ENCODE measurements at regions not wholly inside any gene's neighbourhood (a gene's known extent, or its start where the extent isn't known, plus 50 kb on each side); places are given as distances from the start of the nearest gene placed in this dataset.

- intact Hi-C loops (cut with micrococcal nuclease; ENCODE audit: unreplicated experiment) = no loop called here
These were observed 157.1 kb downstream of the FTCDNL1 start for GRCh38 chr2:199693861-199694260.

GRCh38 chr2:199692489-199692888, 158.5 kb downstream of the FTCDNL1 start:
- H3K4me2 ChIP-seq (ENCODE audit: low read depth, low read length) = no peak overlapping the region
- H3K9me3 ChIP-seq (ENCODE audit: low read length) = no peaks in the 10 kb centered on the region
- in situ Hi-C loops (cut with HindIII; ENCODE audit: extremely low pct_ligation_motif_present, low pct_unique_long_range_greater_than_20kb) = no loop called here
- ChIA-PET POLR2A (no interaction called here), CTCF (ENCODE audit: low intra/inter-chr PET ratio, low total read pairs) (no interaction called here)
- no peaks in the 10 kb centered on the region for H3K4me1 ChIP-seq (ENCODE audit: insufficient read depth, low read length)
- no peaks in the 10 kb centered on the region for H3K27me3 ChIP-seq (ENCODE audit: control insufficient read depth in 1 of 2, insufficient read depth in 2 of 2, low read length in 2 of 2)
- H3K79me2 ChIP-seq (ENCODE audit: insufficient read depth, low read length) = no peaks in the 10 kb centered on the region
- DNase-seq (ENCODE audit: low spot score) (peak; percentile 30), ATAC-seq (peak; percentile 63), FAIRE-seq (no peak)
- H3K9ac ChIP-seq (ENCODE audit: insufficient read depth, low read depth, low read length) = no peak overlapping the region
- no peak overlapping the region for H3K4me3 ChIP-seq (replicated peaks in 1 of 3; ENCODE audit: insufficient read depth in 1 of 3, low read depth in 2 of 3, low read length in 3 of 3)
- 51% methylated on average over 3 of the region's 3 CpGs for WGBS (ENCODE audit: low lambda C conversion rate)
- no peak overlapping the region for H2AFZ ChIP-seq (ENCODE audit: low read length)
- TF ChIP-seq GLI4 (CRISPR knock-in tag; IDR thresholded peaks at IDR 0.05; ENCODE audit: borderline replicate concordance) (no peak), BCL6 (CRISPR knock-in tag; IDR thresholded peaks at IDR 0.05) (no peak)
- H3K27ac ChIP-seq (ENCODE audit: extremely low read length, insufficient read depth, low read length) = no peak overlapping the region
- no peaks in the 10 kb centered on the region for H4K20me1 ChIP-seq (ENCODE audit: insufficient read depth, low read length)
- no TSS peak for BruUV-seq (replicated peaks)
- no peaks in the 10 kb centered on the region for H3K36me3 ChIP-seq (replicated peaks in 1 of 2; ENCODE audit: control insufficient read depth in 1 of 2, insufficient read depth in 2 of 2, low read length in 2 of 2)
- intact Hi-C loops (cut with micrococcal nuclease; ENCODE audit: unreplicated experiment) = no loop called here

More at GRCh38 chr2:199693861-199694260, 157.1 kb downstream of the FTCDNL1 start:
- BruUV-seq (replicated peaks) = no TSS peak
- no peak for TF ChIP-seq SOX13 (IDR thresholded peaks at IDR 0.05)
- no peak for TF ChIP-seq SOX13 (CRISPR knock-in tag; conservative IDR thresholded peaks at IDR 0.05 in 1 of 2, IDR thresholded peaks at IDR 0.05 in 1 of 2)
- no peak for TF ChIP-seq HDAC2 (CRISPR knock-in tag; IDR thresholded peaks at IDR 0.05)
- TF ChIP-seq ZNF678 (CRISPR knock-in tag; IDR thresholded peaks at IDR 0.05) = no peak
- no peak for TF ChIP-seq RNF219 (CRISPR knock-in tag; IDR thresholded peaks at IDR 0.05)
- TF ChIP-seq NR3C1 (CRISPR knock-in tag; IDR thresholded peaks at IDR 0.05) = no peak
- TF ChIP-seq SP4 (CRISPR knock-in tag; IDR thresholded peaks at IDR 0.05) = no peak
- TF ChIP-seq SALL2 (CRISPR knock-in tag; IDR thresholded peaks at IDR 0.05) = no peak
- no peaks in the 10 kb centered on the region for H3K4me1 ChIP-seq (ENCODE audit: insufficient read depth, low read length)
- CTCF ChIA-PET (ENCODE audit: low intra/inter-chr PET ratio, low total read pairs) = no interaction called here
- WGBS (ENCODE audit: low lambda C conversion rate) = 0% methylated on average over 1 of the region's 1 CpG
- no peak overlapping the region for H3K27ac ChIP-seq (ENCODE audit: extremely low read length, insufficient read depth, low read length)
- H3K4me3 ChIP-seq (replicated peaks in 1 of 3; ENCODE audit: insufficient read depth in 1 of 3, low read depth in 2 of 3, low read length in 3 of 3) = no peak overlapping the region
- no peaks in the 10 kb centered on the region for H3K79me2 ChIP-seq (ENCODE audit: insufficient read depth, low read length)
- no peak overlapping the region for H2AFZ ChIP-seq (ENCODE audit: low read length)
- H3K9ac ChIP-seq (ENCODE audit: insufficient read depth, low read depth, low read length) = no peak overlapping the region
- no peak overlapping the region for H3K4me2 ChIP-seq (ENCODE audit: low read depth, low read length)
- FAIRE-seq (no peak), ATAC-seq (peak; percentile 39; the same call in 1 of the 3 replicates), DNase-seq (ENCODE audit: low spot score) (no peak)
- in situ Hi-C loops (cut with HindIII; ENCODE audit: extremely low pct_ligation_motif_present, low pct_unique_long_range_greater_than_20kb) = no loop called here
- H3K9me3 ChIP-seq (ENCODE audit: low read length) = no peaks in the 10 kb centered on the region
- no peaks in the 10 kb centered on the region for H3K36me3 ChIP-seq (replicated peaks in 1 of 2; ENCODE audit: control insufficient read depth in 1 of 2, insufficient read depth in 2 of 2, low read length in 2 of 2)
- no peaks in the 10 kb centered on the region for H3K27me3 ChIP-seq (ENCODE audit: control insufficient read depth in 1 of 2, insufficient read depth in 2 of 2, low read length in 2 of 2)
- POLR2A ChIA-PET = no interaction called here
- no peaks in the 10 kb centered on the region for H4K20me1 ChIP-seq (ENCODE audit: insufficient read depth, low read length)
